ENCODE measurements at regions not wholly inside any gene's neighbourhood (a gene's known extent, or its start where the extent isn't known, plus 50 kb on each side); places are given as distances from the start of the nearest gene placed in this dataset.

DNA sequence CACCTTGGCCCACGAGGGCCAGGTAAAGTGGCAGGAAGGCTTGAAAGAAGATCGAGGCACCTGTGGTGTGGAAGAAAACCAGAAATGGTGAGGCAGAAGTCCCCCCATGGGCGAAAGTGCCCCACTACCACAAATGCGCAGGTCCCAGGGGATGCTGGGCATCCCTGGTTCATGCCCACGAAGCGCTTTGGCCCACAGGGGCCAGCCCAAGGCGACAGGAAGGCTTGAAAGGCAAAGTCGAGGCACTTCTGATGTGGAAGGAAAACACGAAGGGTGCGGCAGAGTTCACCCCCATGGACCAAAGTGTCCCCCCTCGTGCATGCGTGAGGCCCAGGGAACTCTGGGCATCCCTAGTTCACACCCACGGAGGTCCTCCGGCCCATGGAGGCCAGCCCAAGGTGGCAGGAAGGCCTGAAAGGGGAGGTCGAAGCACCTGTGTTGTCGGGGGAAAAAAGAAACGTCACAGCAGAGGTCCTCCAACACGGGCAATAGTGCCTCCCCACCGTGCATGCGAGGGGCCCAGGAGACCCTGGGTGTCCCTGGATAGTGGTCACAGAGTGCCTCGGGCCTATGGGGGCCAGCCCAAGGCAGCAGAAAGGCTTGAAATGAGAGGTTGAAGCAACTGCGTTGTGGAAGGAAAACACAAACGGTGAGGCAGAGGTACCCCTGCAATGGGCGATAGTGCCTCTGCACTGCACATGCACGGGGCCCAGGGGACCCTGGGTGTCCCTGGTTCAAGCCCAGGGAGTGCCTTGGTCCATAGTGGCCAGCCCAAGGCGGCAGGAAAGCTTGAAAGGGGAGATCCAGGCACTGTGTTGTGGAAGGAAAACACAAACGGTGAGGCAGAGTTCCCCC is 373.9 kb downstream of the ALG10 start:
- no peak for DNase-seq (ENCODE audit: low spot score)

DNA sequence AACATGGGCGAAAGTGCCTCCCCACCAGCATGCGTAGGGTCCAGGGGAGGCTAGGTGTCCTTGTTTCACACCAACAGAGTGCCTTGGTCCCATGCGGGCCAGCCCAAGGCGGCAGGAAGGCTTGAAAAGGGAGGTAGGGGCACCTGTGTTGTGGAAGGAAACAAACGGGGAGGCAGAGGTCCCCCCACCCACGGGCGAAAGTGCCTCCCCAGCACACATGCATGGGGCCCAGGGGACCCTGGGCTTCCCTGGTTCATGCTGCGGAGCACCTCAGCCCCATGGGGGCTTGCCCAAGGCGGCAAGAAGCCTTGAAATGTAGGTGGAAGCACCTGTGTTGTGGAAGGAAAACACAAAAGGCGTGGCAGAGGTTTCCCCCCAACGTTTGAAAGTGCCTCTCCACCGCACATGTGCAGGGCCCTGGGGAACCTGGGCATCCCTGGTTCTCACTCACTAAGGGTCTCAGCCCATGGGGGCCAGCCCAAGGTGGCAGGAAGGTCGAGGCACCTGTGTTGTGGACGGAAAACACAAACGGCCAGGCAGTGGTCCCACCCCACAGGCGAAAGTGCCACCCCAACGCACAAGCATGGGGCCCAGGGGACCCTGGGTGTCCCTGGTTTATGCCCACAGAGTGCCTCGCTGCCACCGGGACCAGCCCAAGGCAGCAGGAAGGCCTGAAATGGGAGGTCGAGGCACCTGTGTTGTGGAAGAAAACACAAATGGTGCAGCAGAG is 374.7 kb downstream of the ALG10 start:
- DNase-seq (ENCODE audit: low spot score) = no peak

DNA sequence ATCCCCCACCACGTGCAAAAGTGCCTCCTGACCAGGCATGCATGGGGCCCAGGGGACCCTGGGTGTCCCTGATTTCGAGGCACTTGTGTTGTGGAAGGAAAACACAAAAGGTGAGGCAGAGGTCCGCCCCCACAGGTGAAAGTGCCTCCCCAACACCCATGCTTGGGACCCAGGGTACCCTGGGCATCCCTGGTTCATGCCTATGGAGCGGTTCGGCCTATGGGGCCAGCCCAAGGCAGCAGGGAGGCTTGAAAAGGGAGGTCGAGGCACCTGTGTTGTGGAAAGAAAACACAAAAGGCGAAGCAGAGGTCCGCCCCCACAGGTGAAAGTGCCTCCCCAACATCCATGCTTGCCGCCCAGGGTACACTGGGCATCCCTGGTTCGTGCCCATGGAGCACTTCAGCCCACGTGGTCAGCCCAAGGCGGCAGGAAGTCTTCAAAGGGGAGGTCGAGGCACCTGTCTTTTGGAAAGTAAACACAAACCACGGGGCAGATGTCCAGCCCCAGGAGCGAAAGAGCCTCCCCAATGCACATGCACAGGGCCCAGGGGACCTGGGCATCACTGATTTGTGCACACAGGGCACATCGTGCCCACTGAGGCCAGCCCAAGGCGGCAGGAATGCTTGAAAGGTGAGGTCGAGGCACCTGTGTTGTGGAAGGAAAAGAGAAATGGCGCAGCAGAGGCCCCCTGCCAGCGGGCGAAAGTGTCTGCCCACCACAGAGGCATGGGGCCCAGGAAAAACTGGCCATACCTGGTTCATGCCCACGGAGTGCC is 375.5 kb downstream of the ALG10 start:
- DNase-seq (ENCODE audit: low spot score) = no peak

DNA sequence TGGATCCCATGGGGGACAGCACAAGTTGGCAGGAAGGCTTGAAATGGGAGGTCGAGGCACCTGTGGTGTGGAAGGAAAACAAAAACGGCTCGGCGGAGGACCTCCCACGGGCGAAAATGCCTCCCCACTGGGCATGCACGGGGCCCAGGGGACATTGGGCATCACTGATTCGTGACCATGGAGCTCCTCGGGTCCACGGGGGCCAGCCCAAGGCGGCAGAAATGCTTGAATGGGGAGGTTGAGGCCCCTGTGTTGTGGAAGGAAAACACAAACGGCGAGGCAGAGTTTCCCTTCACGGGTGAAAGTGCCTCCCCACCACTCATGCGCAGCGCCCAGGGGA is 376.0 kb downstream of the ALG10 start:
- DNase-seq (ENCODE audit: low spot score) = no peak

DNA sequence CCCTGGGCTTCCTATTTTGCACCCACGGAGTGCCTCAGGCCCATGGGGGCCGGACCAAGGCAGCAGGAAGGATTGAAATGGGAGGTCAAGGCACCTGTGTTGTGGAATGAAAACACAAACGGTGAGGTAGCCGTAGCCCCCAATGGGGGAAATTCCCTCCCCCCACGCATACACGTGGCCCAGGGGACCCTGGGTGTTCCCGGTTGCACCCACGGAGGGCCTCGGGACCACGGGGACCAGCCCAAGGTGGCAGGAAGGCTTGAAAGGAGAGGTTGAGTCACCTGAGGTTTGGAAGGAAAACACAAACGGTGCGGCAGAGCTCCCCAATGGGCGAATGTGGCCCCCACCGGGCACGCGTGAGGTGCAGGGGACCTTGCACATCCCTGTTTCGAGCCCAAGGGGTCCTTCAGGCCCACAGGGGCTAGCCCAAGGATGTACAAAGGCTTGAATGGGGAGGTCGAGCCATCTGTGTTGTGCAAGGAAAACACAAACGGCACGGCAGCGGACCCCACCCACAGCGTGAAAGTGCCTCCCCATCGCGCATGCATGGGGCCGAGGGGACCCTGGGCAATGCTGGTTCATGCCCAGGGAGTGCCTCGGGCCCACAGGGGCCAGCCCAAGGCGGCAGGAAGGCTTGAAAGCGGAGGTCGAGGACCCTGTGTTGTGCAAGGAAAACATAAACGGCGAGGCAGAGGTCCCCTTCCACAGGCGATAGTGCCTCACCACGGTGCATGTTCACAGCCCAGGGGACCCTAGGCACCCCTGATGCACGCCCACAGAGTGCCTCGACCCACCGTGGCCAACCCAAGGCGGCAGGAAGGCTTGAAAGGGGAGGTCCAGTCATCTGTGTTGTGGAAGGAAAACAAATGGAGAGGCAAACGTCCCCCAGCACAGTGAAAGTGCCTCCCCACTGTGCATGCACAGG is 376.7 kb downstream of the ALG10 start:
- no peak for DNase-seq (ENCODE audit: low spot score)

DNA sequence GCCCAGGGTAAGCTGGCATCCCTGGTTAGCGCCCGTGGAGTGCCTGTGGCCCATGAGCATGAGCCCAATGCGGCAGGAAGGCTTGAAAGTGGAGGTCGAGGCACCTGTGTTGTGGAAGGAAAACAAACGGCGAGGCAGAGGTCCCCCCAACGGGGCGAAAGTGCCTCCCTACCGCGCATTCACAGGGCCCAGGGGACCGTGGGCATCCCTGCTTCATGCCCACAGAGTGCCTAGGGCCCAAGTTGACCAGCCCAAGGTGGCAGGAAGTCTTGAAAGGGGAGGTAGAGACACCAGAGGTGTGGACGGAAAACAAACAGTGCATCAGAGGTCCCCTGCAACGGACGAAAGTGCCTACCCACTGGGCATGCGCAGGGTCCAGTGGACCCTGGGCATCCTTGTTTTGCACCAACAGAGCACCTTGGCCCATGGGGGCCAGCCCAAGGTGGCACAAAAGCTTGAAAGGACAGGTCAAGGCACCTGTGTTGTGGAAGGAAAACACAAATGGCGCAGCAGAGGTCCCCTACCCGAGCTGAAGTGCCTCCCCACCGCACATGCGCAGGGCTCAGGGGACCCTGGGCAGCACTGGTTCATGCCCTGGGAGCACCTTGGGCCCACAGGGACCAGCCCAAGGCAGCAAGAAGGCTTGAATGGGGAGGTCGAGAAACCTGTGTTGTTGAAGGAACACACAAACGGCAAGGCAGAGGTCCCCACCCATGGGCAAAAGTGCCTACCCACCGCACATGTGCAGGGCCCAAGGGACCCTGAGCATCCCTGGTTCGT is 377.5 kb downstream of the ALG10 start:
- no peak for DNase-seq (ENCODE audit: low spot score)

DNA sequence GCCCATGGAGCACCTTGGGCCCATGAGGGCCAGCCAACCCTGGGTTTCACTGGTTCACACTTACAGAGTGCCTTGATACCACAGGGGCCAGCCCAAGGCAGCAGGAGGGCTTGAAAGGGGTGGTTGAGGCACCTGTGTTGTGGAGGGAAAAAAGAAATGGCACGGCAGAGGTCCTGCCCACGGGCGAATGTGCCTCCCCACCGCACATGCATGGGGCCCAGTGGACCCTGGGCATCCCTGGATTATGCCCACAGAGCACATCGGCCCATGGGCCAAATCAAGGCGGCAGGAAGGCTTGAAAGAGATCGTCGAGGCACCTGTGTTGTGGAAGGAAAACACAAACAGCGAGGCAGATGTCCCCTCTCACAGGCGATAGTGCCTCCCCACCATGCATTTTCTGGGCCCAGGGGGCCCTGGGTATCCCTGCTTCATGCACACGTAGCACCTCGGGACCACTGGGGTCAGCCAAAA is 378.1 kb downstream of the ALG10 start:
- no peak for DNase-seq (ENCODE audit: low spot score)

DNA sequence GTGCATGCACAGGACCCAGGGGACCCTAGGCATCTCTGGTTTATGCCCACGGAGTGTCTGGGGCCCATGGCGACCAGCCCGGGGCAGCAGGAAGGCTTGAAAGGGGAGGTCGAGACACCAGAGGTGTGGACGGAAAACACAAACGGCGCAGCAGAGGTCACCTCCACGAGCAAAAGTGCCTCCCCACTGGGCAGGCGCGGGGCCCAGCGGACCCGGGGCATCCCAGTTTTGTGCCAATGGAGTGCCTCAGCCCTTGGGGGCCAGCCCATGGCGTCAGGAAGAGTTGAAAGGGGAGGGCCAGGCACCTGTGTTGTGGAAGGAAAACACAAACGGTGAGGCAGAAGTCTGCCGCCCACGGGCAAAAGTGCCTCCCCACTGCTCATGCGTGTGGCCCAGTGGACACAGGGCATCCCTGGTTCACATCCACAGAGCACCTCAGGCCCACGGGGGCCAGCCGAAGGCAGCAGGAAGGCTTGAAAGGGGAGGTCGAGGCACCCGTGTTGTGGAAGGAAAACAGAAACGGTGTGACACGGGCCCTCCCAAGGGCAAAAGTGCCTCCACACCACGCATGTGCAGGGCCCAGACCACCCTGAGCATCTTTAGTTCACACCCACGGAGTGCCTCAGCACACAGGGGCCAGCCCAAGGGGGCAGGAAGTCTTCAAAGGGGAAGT is 378.8 kb downstream of the ALG10 start:
- DNase-seq (ENCODE audit: low spot score) = no peak

DNA sequence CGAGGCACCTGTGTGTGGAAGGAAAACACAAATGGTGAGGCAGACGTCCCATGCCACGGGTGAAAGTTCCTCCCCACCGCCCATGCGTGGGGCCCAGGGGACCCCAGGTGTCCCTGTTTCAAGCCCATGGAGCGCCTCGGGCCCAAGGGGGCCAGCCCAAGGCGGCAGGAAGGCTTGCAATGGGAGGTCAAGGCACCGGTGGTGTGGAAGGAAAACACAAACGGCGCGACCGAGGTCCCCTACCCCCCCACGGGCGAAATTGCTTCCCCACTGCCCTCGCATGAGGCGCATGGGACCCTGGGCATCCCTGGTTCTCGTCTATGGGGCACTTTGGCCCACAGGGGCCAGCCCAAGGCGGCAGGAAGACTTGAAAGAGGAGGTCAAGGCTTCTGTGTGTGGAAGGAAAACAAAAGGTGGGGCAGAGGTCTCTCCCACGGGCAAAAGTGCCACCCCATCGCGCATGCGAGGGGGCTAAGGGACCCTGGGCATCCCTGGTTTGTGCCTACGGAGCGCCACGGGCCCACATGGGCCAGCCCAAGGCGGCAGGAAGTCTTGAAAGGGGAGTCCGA is 379.4 kb downstream of the ALG10 start:
- DNase-seq (ENCODE audit: low spot score) = no peak

DNA sequence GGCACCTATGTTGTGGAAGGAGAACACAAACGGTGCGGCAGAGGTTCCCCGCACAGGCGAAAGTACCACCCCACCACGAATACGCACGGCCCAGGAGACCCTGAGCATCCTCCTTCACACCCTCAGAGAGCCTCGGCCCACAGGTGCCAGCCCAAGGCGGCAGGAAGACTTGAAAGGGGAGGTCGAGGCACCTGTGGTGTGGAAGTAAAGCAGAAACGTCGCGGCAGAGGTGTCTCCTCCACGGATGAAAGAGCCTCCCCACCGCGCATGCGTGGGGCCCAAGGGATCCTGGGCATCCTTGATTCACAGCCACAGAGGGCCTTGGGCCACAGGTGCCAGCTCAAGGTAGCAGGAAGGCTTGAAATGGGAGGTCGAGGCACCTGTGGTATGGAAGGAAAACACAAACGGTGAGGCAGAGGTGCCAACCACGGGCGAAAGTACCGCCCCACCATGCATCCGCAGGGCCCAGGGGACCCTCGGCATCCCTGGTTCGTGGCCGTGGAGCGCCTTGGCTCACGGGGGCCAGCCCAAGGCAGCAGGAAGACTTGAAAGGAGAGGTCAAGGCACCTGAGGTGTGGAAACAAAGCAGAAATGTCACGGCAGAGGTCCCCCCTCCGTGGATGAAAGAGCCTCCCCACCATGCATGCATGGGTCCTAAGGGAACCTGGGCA is 380.1 kb downstream of the ALG10 start:
- DNase-seq (ENCODE audit: low spot score) = no peak

DNA sequence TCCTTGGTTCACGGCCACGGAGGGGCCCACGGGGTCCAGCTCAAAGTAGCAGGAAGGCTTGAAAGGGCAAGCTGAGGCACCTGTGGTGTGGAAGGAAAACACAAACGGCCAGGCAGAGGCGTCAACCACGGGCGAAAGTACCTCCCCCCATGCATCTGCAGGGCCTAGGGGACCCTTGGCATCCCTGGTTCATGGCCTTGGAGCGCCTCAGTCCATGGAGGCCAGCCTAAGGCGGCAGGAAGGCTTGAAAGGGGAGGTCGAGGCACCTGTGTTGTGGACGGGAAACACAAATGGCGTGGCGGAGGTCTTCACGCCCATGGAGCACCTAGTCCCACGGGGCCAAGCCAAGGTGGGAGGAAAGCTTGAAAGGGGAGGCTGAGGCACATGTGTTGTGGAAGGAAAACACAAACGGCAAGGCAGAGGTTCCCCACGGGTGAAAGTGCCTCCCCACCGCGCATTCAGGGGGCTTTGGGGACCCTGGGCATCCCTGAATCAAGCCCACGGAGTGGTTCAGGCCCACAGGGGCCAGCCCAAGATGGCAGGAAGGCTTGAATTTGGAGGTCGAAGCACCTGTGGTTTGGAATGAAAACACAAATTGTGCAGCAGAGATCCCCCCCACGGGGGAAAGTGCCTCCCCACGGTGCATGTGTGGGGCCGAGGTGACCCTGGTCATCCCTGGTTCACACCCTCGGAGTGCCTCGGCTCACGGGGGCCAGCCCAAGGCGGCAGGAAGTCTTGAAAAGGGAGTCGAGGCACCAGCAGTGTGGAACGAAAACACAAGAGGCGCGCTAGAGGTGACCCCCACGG is 380.8 kb downstream of the ALG10 start:
- DNase-seq (ENCODE audit: low spot score) = no peak

DNA sequence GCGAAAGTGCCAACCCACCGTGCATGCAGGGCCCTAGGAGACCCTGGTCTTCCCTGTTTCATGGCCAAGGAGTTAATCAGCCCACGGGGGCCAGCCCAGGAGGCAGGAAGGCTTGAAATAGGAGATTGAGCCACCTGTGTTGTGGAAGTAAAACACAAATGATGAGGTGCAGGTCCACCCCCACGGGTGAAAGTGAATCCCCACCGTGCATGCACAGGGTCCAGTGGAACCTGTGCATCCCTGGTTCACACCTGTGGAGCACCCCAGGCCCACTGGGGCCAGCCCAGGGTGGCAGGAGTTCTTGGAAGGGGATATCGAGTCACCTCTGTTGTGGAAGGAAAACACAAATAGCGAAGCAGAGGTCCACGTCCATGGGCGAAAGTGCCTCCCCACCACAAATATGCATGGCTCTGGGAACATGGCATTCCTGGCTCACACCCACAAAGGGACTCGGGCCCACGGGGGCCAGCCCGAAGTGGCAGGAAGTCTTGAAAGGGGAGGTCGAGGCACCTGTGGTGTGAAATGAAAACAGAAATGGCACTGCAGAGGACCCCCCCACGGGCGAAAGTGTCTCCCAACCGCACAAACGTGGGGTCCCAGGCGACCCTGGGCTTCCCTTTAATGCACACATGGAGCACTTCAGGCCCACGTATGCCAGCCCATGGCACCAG is 381.5 kb downstream of the ALG10 start:
- no peak for DNase-seq (ENCODE audit: low spot score)

DNA sequence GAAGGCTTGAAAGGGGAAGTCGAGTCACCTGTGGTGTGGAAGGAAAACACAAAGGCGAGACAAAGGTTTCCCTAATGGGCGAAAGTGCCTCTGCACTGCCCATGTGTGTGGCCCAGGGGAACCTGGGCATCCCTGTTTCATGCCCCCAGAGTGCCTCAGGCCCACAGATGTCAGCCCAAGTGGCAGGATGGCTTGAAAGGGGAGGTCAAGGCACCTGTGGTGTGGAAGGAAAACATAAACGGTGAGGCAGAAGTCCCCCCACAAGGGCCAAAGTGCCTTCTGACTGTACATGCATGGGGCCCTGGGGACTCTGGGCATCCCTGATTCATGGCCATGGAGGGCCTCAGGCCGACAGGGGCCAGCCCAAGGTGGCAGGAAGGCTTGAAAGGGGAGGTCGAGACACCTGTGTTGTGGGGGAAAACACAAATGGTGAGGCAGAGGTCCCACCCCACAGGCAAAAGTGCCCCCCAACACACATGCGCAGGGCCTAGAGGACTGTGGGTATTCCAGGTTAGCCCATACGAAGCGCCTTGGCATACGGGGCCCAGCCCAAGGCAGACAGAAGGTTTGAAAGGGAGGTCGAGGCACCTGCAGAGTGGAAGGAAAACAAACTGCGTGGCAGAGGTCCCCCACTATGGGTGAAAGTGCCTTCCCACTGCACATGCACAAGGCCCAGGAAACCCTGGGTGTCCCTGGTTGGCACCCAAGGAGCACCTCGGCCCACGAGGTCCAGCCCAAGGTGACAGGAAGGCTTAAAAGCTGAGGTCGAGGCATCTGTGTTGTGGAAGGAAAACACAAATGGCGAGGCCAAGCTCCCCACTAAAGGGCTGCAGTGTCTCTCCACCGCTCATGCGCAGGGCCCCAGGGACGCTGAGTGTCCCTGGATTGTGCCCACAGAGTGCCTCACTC is 382.3 kb downstream of the ALG10 start:
- DNase-seq (ENCODE audit: low spot score) = no peak

DNA sequence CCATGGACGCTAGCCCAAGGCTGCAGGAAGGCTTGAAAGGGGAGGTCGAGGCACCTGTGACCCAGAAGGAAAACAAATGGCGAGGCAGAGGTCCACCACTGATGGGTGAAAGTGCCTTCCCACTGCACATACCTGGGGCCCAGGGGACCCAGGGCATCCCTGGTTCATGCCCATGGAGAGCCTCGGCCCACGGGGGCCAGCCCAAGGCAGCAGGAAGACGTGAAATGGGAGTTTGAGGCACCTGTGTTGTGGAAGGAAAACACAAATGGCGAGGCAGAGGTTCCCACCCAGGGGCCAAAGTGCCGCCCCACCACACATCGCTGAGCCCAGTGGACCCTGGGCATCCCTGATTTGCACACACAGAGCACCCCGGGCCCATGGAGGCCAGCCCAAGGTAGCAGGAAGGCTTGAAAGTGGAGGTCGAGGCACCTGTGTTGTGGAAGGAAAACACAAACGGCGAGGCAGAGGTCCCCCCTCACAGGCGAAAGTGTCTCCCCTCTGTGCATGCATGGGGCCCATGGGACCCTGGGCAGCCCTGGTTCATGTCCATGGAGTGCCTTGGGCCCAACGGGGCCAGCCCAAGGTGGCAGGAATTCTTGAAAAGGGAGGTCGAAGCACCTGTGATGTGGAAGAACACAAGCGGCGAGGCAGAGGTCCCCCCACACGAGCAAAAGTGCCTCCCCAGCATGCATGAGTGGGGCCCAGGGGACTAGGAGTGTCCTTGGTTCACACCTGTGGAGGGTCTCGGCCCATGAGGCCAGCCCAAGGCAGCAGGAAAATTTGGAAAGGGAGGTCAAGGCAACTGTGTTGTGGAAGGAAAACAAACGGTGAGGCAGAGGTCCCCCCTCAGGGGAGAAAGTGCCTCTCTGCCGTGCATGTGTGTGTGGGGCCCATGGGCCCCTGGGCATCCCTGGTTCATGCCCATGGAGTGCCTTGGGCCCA is 383.3 kb downstream of the ALG10 start:
- no peak for DNase-seq (ENCODE audit: low spot score)

DNA sequence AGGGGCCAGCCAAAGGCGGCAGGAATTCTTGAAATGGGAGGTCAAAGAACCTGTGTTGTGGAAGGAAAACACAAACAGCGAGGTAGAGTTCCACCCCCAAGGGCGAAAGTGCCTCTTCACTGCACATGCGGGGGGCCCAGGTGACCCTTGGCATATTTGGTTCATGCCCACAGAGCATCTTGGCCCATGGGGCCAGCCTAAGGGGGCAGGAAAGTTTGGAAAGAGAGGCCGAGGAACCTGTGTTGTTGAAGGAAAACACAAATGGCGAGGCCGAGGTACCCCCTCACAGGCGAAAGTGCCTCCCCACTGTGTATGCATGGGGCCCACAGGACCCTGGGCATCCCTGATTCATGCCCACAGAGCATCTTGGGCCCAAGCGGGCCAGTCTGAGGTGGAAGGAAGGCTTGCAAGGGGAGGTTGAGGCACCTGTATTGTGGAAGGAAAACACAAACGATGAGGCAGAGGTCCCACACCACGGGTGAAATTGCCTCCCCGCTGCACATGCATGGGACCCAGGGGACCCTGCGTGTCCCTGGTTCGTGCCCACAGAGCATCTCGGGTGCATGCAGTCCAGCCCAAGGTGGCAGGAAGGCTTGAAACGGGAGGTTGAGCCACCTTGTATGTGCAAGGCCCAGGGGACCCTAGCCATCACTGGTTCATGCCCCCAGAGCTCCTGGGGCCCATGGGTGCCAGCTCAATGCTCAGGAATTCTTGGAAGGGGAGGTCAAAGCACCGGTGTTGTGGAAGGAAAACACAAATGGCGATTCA is 384.1 kb downstream of the ALG10 start:
- no peak for DNase-seq (ENCODE audit: low spot score)
